ENCODE measurements at regions not wholly inside any gene's neighbourhood (a gene's known extent, or its start where the extent isn't known, plus 50 kb on each side); places are given as distances from the start of the nearest gene placed in this dataset.

- DNase-seq (ENCODE audit: low spot score): no peak
- TF ChIP-seq CTCF (IDR thresholded peaks at IDR 0.05): no peak
- no peak for ATAC-seq (ENCODE audit: low FRiP score)
These were observed 342.4 kb downstream of the KCNRG start for GRCh38 chr13:50357586-50358118.

DNA sequence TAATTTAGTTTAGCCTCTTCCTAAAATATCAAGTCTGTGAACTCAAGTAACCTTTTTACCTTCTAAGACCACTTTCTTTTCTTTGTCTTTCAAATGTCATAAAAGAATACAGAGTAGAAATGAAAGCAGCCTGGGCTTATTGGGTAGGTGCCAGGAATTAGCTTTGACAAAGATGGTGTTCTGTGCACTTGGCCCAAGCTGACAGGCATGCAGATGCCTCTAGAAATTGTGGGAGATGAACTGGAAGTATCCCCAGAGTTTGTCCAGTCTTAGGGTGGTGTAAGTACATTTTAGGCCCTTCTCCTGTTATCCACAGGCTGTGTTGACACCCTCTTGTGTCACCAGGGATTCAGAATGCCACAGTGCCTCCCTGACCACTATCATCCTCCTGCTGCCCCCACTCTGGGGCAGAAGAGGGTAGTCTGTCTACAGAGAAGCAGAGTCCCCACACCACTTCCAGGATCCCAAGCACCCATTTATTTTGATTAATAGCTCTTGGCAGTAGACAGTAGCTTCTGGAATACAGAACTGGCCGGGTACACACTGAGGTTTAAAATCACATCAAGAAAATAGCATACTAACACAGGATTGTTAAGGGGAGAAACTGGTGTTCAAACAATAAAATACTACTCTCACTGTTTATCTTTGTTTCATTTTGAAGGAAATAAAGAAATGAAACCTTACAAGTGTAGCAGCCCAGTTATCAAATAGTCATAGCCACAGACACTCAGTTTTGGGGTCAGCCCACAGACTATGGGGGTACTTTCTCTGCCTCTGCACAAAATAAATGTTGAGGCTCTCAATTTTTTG, 343.2 kb downstream of the KCNRG start:
- TF ChIP-seq CTCF (IDR thresholded peaks at IDR 0.05): no peak
- ATAC-seq (ENCODE audit: low FRiP score) (no peak), DNase-seq (ENCODE audit: low spot score) (no peak)

DNA sequence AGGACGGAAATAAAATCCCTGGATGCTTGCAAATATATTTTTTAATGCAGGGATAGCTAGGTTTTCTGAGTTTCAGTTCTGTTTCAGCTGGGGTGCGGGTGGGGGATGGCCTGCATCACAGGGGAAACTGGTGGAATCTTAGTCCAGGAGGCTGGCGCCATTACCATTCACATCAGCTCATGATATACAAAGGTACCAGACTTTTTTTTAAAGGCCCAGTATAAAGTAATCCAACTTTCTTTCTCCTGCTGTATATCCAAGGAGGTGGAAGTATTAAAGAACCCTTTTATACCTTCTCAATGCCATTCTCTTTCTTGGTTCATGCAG, 343.8 kb downstream of the KCNRG start:
- ATAC-seq (ENCODE audit: low FRiP score) (no peak), DNase-seq (ENCODE audit: low spot score) (no peak)
- TF ChIP-seq CTCF (IDR thresholded peaks at IDR 0.05): no peak

DNA sequence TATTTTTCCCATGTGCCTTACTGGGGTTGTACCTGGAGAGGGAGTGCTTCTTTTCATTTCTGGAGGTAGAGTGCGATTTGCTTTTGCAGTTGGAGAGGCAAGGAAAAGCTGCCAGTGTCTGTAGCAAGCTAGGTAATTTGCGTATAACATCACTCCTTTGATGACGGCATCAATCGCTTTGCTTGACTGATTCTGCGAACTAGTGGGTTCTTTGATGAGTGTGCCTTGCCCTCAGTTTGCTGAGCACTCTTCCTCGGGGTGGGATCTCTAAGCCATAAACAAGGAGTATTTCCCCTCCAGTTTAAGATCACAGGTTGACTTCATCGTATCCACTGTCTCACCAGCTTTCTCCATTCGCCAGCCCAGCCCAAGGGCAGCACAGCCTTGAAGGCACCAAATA, 344.5 kb downstream of the KCNRG start:
- ATAC-seq (ENCODE audit: low FRiP score): no peak

DNA sequence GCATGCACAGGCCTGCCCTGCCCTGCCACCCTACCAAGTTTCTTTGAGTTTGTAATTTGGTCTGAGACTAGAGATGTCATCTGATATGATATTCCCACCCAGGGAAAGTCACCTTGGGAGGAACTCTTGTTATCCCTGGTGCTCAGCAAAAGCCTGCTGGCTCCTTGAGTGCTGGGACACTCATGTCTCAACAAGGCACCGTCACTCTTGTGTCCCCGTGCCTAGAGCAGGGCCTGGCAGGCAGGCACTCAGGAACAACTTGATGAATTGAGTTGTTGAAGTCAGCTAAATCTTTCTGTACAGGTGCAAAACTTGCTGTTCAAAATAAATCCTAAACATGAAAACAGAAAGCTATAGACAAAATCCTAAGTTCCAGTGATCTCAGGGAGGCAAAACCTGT, 345.4 kb downstream of the KCNRG start:
- no peak for ATAC-seq (ENCODE audit: low FRiP score)
- no peak for DNase-seq (ENCODE audit: low spot score)
- no peak for TF ChIP-seq CTCF (IDR thresholded peaks at IDR 0.05)

More for the DNA sequence above, 344.5 kb downstream of the KCNRG start:
- no peak for TF ChIP-seq CTCF (IDR thresholded peaks at IDR 0.05)
- no peak for DNase-seq (ENCODE audit: low spot score)

GRCh38 chr13:50361282-50361681, 346.0 kb downstream of the KCNRG start:
- TF ChIP-seq CTCF (IDR thresholded peaks at IDR 0.05): no peak
- ATAC-seq (ENCODE audit: low FRiP score): no peak
- no peak for DNase-seq (ENCODE audit: low spot score)
